ENCODE measurements at regions not wholly inside any gene's neighbourhood (a gene's known extent, or its start where the extent isn't known, plus 50 kb on each side); places are given as distances from the start of the nearest gene placed in this dataset.

GRCh38 chr1:115170377-115170776 is 81.1 kb upstream of the TSPAN2 start:
- no peak for TF ChIP-seq EZH2phosphoT487 (IDR thresholded peaks at IDR 0.05; ENCODE audit: borderline replicate concordance, low read length)
- no peak for TF ChIP-seq CTCF (IDR thresholded peaks at IDR 0.05; ENCODE audit: low read depth, low read length, poor library complexity, severe bottlenecking)

Measured in DOHH2 (cell line).